Liver (tissue), 3 donors: ENCODE measurements at regions not wholly inside any gene's neighbourhood (a gene's known extent, or its start where the extent isn't known, plus 50 kb on each side); places are given as distances from the start of the nearest gene placed in this dataset.

Source experiments
- TAF1 ChIP-seq: conservative IDR thresholded peaks from 2 replicates; pipeline ENCODE4 v1.6.1; 2016; ENCODE audit warnings: antibody characterized with exemption, mild to moderate bottlenecking
- TF ChIP-seq, protein P1 (sequence below): fragments of 150-350 bp; IDR thresholded peaks from 2 replicates; pipeline ENCODE4 v1.5.1; 2017; ENCODE audit warnings: improper control_type of control experiment, low read depth, low read length; ENCODE audit not compliant: missing input control
- TF ChIP-seq, protein P2 (sequence below): IDR thresholded peaks from 2 replicates; pipeline ENCODE4 v1.6.1; 2016; ENCODE audit warnings: antibody characterized with exemption, mild to moderate bottlenecking
- TF ChIP-seq, protein P3 (sequence below): IDR thresholded peaks from 2 replicates; pipeline ENCODE4 v1.6.1; 2016; ENCODE audit warnings: antibody characterized with exemption
- donor health status: healthy.
- donor health status: healthy.

- TF ChIP-seq, protein P1, sequence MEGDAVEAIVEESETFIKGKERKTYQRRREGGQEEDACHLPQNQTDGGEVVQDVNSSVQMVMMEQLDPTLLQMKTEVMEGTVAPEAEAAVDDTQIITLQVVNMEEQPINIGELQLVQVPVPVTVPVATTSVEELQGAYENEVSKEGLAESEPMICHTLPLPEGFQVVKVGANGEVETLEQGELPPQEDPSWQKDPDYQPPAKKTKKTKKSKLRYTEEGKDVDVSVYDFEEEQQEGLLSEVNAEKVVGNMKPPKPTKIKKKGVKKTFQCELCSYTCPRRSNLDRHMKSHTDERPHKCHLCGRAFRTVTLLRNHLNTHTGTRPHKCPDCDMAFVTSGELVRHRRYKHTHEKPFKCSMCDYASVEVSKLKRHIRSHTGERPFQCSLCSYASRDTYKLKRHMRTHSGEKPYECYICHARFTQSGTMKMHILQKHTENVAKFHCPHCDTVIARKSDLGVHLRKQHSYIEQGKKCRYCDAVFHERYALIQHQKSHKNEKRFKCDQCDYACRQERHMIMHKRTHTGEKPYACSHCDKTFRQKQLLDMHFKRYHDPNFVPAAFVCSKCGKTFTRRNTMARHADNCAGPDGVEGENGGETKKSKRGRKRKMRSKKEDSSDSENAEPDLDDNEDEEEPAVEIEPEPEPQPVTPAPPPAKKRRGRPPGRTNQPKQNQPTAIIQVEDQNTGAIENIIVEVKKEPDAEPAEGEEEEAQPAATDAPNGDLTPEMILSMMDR: no peak
- TF ChIP-seq, protein P2, sequence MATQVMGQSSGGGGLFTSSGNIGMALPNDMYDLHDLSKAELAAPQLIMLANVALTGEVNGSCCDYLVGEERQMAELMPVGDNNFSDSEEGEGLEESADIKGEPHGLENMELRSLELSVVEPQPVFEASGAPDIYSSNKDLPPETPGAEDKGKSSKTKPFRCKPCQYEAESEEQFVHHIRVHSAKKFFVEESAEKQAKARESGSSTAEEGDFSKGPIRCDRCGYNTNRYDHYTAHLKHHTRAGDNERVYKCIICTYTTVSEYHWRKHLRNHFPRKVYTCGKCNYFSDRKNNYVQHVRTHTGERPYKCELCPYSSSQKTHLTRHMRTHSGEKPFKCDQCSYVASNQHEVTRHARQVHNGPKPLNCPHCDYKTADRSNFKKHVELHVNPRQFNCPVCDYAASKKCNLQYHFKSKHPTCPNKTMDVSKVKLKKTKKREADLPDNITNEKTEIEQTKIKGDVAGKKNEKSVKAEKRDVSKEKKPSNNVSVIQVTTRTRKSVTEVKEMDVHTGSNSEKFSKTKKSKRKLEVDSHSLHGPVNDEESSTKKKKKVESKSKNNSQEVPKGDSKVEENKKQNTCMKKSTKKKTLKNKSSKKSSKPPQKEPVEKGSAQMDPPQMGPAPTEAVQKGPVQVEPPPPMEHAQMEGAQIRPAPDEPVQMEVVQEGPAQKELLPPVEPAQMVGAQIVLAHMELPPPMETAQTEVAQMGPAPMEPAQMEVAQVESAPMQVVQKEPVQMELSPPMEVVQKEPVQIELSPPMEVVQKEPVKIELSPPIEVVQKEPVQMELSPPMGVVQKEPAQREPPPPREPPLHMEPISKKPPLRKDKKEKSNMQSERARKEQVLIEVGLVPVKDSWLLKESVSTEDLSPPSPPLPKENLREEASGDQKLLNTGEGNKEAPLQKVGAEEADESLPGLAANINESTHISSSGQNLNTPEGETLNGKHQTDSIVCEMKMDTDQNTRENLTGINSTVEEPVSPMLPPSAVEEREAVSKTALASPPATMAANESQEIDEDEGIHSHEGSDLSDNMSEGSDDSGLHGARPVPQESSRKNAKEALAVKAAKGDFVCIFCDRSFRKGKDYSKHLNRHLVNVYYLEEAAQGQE: no peak
- TF ChIP-seq, protein P3, sequence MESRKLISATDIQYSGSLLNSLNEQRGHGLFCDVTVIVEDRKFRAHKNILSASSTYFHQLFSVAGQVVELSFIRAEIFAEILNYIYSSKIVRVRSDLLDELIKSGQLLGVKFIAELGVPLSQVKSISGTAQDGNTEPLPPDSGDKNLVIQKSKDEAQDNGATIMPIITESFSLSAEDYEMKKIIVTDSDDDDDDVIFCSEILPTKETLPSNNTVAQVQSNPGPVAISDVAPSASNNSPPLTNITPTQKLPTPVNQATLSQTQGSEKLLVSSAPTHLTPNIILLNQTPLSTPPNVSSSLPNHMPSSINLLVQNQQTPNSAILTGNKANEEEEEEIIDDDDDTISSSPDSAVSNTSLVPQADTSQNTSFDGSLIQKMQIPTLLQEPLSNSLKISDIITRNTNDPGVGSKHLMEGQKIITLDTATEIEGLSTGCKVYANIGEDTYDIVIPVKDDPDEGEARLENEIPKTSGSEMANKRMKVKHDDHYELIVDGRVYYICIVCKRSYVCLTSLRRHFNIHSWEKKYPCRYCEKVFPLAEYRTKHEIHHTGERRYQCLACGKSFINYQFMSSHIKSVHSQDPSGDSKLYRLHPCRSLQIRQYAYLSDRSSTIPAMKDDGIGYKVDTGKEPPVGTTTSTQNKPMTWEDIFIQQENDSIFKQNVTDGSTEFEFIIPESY: no peak
- no peak for TF ChIP-seq TAF1
Measured at GRCh38 chr18:28331551-28331950, 154.6 kb upstream of the CDH2 start.
